Panc1 (cell line): ENCODE measurements at regions not wholly inside any gene's neighbourhood (a gene's known extent, or its start where the extent isn't known, plus 50 kb on each side); places are given as distances from the start of the nearest gene placed in this dataset.

Experiments used
- ATAC-seq: fragments of 200-7000 bp; cut with Tn5 transposase; 2 replicates; pipeline ENCODE4 v1.9.1; 2020; ENCODE audit warnings: mild to moderate bottlenecking, moderate library complexity
- BruUV-seq: library from RNA; stranded (reverse); fragments of 400-500 nt; replicated peaks from 2 replicates; lab custom pipeline; 2021; lab: Mats Ljungman, UMichigan
- CTCF ChIA-PET: fragments of 300-600 bp; sonication (Branson Sonifier 250); formaldehyde crosslinking; loops from one replicate; lab custom pipeline; 2022; ENCODE audit warnings: antibody characterized with exemption; lab: Charles Lee
- POLR2A ChIA-PET: fragments of 300-600 bp; sonication (Branson Sonifier 250); formaldehyde crosslinking; loops from one replicate; lab custom pipeline; 2022; ENCODE audit warnings: antibody characterized with exemption; lab: Charles Lee
- DNase-seq: peaks from one replicate; pipeline ENCODE4 v3.0.0-alpha.2; 2010; ENCODE audit warnings: low read depth, low spot score
- H3K27ac ChIP-seq: 2 replicates; pipeline ENCODE4 v1.5.1; 2011; ENCODE audit warnings: mild to moderate bottlenecking, low read length, inconsistent platforms
- H3K27me3 ChIP-seq: fragments of 200-500 bp; sonication (Bioruptor generic); 2 replicates; pipeline ENCODE4 v1.6.0; 2014; ENCODE audit warnings: low read length, inconsistent platforms; ENCODE audit not compliant: control insufficient read depth, insufficient read depth
- H3K36me3 ChIP-seq: fragments of 200-500 bp; sonication (Bioruptor generic); 2 replicates; pipeline ENCODE4 v1.5.1; 2014; ENCODE audit warnings: inconsistent platforms, mild to moderate bottlenecking, low read length, moderate library complexity; ENCODE audit not compliant: control insufficient read depth, insufficient read depth
- H3K4me1 ChIP-seq: 2 replicates; pipeline ENCODE4 v1.5.1; 2011; ENCODE audit warnings: inconsistent platforms, mild to moderate bottlenecking, low read length, moderate library complexity; ENCODE audit not compliant: control insufficient read depth, insufficient read depth
- H3K4me3 ChIP-seq, 2 experiments: 2 replicates each; pipeline ENCODE4 v1.5.1; 2011 to 2012; ENCODE audit warnings: low read depth in 2 of 2, low read length in 2 of 2, mild to moderate bottlenecking in 2 of 2, inconsistent platforms in 1 of 2, moderate library complexity in 1 of 2
- H3K9me3 ChIP-seq: fragments of 200-500 bp; sonication (Bioruptor generic); 2 replicates; pipeline ENCODE4 v1.5.1; 2014; ENCODE audit warnings: low read depth, mild to moderate bottlenecking, inconsistent platforms, low read length, moderate library complexity; ENCODE audit not compliant: control insufficient read depth, insufficient read depth
- CTCF ChIP-seq: fragments of 450-650 bp; IDR thresholded peaks from 2 replicates; pipeline ENCODE4 v1.5.1; 2017; ENCODE audit warnings: mild to moderate bottlenecking
- POLR2AphosphoS5 ChIP-seq: IDR thresholded peaks from 2 replicates; pipeline ENCODE4 v1.6.1; 2012; ENCODE audit warnings: mild to moderate bottlenecking, low read depth, low read length, moderate library complexity
- REST ChIP-seq, 2 experiments: IDR thresholded peaks; 2 replicates each; pipeline ENCODE4 v1.6.1; 2011 to 2012; ENCODE audit warnings: low read depth in 2 of 2, control low read depth in 1 of 2, low read length in 1 of 2, mild to moderate bottlenecking in 1 of 2, moderate library complexity in 1 of 2; ENCODE audit not compliant: insufficient read depth in 1 of 2
- SIN3A ChIP-seq: IDR thresholded peaks from 2 replicates; pipeline ENCODE4 v1.6.1; 2012; ENCODE audit warnings: low read depth, mild to moderate bottlenecking, low read length, moderate library complexity, borderline replicate concordance; ENCODE audit not compliant: insufficient read depth
- TCF7L2 ChIP-seq: IDR thresholded peaks from 2 replicates; pipeline ENCODE4 v1.6.1; 2011; ENCODE audit warnings: mild to moderate bottlenecking, low read depth, low read length, inconsistent platforms
- in situ Hi-C: cut with HindIII; loops from 2 replicates; pipeline ENCODE4 v1.10.0; 2016; ENCODE audit warnings: low sequenced_read_pairs, low pct_unique_long_range_greater_than_20kb
- intact Hi-C: fragments of 100-400 bp; cut with micrococcal nuclease; formaldehyde crosslinking; loops from one replicate; pipeline ENCODE4 v1.10.0; 2022; ENCODE audit not compliant: unreplicated experiment

GRCh38 chr13:108126056-108126455 is 89.3 kb downstream of the LIG4 start:
- ATAC-seq (no peak), DNase-seq (no peak)
- intact Hi-C loops (no loop called here), in situ Hi-C loops (no loop called here)
- Histone ChIP-seq H3K27ac (no peak overlapping the region), H3K27me3 (no peaks in the 10 kb centered on the region), H3K4me1 (no peaks in the 10 kb centered on the region), H3K9me3 (no peaks in the 10 kb centered on the region), H3K4me3 (no peak overlapping the region), H3K36me3 (no peaks in the 10 kb centered on the region)
- TF ChIP-seq TCF7L2 (no peak), REST (IDR thresholded peaks at IDR 0.05; ENCODE audit: insufficient read depth in 1 of 2, low read depth in 2 of 2, low read length in 1 of 2) (no peak), CTCF (no peak), POLR2AphosphoS5 (no peak), SIN3A (no peak)
- ChIA-PET CTCF (no interaction called here), POLR2A (no interaction called here)
- BruUV-seq = no TSS peak

- Histone ChIP-seq H3K27me3 (no peaks in the 10 kb centered on the region), H3K27ac (no peak overlapping the region), H3K36me3 (no peaks in the 10 kb centered on the region), H3K4me3 (no peak overlapping the region), H3K4me1 (no peaks in the 10 kb centered on the region), H3K9me3 (no peaks in the 10 kb centered on the region)
- ChIA-PET POLR2A (no interaction called here), CTCF (no interaction called here)
- in situ Hi-C loops = no loop called here
- ATAC-seq (no peak), DNase-seq (no peak)
- BruUV-seq = no TSS peak
- no peak for TF ChIP-seq TCF7L2
- no peak for TF ChIP-seq CTCF
- TF ChIP-seq SIN3A = no peak
- TF ChIP-seq REST (IDR thresholded peaks at IDR 0.05; ENCODE audit: insufficient read depth in 1 of 2, low read depth in 2 of 2, low read length in 1 of 2) = no peak
- TF ChIP-seq POLR2AphosphoS5 = no peak
- intact Hi-C loops = no loop called here
These were observed 93.9 kb downstream of the LIG4 start for GRCh38 chr13:108121406-108121805.
